ENCODE measurements at regions not wholly inside any gene's neighbourhood (a gene's known extent, or its start where the extent isn't known, plus 50 kb on each side); places are given as distances from the start of the nearest gene placed in this dataset.
"Not testable (repeated sequence)": the region's sequence is repeated elsewhere in the genome, so short reads cannot be mapped to it uniquely, and the experiment has no call there.

DNA sequence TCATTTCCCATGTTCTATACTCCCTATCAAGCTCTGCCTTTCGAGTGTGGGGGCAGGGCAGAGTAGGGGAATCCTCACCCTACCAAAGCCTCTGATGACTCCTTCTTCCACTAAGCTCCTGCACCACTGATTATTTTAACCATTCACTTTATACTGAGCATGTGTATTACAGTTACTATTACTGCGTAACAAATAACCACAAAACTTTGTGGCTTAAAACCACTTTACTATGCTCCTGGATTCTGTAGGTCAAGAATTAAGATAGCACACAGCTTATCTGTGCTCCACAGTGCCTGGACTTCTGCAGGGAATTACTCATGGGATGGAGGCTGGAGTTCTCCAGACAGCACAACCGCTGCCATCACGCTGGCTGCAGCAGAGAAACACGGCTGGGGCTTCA is 117.4 kb upstream of the DNAJC10 start:
- no peak for DNase-seq

DNA sequence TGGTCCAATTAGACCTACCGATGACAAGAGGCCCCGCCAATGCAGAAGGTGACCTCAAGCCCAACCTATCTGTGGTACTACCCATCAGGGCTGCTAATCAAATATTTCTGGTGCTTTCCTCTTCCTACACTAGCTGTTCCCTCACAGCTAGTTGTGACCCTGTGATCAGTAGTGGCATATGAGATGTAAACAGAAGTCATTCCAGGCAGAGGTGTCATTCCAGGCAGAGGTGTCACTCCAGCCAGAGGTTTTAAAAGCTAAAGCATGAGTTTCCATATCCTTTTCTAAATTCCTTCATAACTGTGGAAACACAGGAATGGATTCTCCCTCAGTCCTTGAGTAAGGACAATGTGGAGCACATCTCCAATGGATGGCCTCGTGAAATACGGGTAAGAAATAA is 110.9 kb upstream of the DNAJC10 start:
- DNase-seq: no peak

DNA sequence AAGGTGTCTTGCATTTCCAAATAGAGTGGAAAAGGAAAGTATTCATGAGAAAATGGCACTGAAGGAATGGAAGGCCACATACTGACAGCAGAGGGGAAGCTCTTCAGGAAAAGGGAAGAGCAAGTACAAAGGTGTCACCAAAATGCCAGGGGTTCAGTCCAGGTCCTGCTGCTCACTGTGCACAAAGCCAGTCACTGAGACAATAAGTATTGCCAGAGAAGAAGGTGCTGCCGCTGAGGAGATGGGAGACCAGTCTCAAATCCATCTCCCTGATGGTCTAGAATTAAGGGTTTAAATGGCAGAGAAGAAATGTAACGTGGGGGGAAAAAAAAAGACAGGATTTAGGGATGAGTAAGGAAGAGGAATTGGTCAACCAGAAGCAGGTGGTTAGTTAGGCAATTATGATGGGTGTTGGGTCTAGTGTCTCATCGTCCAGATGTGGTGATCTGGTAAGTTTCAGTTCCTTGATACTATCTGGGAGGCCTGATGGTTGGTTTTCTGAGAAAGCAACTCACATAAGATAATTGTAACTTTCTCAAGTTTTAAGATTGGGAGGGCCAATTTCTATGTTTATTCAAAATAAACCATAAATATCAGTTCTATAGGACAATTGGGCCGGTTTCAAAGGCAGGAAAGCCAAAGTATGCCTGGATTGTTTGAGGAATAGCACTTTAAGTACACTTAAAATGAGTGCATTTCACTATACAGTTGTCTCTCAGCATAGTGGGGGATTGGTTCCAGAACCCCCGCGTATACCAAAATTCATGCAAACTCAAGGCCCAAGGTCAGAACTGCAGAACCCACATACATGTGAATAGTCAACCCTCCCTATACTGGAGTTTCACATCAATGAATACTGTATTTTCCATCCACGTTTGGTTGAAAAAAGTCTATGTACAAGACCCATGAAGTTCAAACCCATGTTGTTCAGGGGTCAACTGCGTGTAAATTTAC is 109.1 kb upstream of the DNAJC10 start:
- no peak for DNase-seq

DNA sequence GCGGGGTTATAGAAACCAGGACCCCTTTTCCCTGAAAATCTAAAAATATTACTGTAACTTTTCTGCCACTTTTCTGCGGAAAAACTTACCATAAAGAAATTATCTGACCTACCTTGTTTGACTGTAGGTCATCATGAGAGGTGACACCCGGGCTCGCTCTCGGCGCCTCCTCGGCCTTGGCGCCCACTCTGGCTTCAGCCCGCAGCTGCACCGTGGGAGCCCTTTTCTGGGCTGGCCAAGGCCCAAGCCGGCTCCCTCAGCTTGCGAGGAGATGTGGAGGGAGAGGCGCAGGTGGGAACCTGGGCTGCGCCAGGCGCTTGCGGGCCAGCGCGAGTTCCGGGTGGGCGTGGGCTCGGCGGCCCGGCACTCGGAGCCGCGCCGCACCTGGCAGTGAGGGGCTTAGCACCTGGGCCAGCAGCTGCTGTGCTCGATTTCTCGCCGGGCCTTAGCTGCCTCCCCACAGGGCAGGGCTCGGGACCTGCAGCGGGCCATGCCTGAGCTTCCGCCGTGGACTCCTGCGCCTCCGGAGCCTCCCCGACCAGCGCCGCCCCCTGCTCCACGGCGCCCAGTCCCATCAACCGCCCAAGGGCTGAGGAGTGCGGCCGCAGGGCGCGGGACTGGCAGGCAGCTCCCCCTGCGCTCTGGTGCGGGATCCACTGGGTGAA is 107.7 kb upstream of the DNAJC10 start:
- DNase-seq: no peak

DNA sequence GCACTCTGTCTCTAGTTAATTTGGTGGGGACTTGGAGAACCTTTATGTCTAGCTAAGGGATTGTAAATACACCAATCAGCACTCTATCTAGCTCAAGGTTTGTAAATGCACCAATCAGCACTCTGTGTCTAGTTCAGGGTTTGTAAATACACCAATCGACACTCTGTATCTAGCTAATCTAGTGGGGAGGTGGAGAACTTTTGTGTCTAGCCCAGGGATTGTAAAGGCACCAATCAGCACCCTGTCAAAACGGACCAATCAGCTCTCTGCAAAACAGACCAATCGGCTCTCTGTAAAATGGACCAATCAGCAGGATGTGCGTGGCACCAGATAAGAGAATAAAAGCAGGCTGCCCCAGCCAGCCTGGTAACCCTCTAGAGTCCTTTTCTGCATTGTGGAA is 107.1 kb upstream of the DNAJC10 start:
- DNase-seq: not testable (repeated sequence)

DNA sequence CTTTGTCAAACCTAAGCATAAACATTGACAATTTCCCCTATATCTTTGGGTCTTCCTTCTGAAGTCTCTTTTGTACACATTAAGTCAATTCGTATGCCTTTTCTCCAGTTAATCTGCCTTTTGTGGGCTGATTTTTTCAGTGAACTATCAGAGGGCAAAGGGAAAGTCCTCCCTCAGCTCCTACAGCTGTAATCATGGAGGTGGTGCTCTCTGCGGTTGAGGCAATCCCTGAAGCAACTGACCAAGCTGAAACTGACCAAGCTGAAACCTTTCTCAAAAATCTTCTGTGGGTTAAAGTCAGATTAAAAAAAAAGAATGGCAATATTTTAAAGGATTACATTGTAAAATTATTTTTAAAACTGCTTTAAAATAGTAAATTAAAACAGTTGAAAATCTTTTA is 105.8 kb upstream of the DNAJC10 start:
- no peak for DNase-seq

DNA sequence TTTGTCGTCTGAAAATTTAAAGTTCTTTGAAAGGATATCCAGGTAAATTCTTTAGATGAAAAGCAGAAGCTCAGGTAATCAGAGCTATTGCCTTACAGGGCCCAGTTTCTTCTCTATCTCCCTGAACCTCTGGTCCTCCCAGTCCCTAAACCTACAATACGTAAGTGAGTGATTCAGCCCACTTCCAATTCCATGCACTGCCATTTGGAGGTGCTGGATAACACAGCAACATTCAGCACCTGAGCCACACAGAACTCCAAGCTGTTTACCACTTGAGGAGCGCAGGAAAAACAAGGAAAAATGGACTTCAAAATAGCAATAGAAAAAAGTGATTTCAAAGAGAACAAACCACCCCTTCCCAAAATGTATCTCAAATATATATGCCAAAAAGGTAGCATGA is 105.0 kb upstream of the DNAJC10 start:
- DNase-seq: no peak

DNA sequence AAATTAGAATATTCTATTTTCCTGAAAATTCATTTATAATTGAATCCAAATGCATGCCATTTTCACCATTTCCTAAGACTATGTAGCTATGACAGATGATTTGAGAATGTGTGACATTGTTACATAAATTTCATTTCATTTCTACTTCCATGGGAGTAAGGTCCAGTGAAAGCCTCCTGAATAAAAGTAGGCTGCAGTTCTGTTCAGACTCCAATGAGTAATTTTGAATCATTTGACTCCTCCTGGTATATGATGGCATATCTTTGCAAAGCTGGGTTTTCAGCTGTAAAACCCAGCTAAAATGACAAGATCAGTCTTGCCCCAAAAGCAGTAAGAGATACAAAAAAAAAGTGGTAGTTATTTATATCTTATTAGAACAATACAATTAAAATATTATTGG is 101.0 kb upstream of the DNAJC10 start:
- DNase-seq: no peak

DNA sequence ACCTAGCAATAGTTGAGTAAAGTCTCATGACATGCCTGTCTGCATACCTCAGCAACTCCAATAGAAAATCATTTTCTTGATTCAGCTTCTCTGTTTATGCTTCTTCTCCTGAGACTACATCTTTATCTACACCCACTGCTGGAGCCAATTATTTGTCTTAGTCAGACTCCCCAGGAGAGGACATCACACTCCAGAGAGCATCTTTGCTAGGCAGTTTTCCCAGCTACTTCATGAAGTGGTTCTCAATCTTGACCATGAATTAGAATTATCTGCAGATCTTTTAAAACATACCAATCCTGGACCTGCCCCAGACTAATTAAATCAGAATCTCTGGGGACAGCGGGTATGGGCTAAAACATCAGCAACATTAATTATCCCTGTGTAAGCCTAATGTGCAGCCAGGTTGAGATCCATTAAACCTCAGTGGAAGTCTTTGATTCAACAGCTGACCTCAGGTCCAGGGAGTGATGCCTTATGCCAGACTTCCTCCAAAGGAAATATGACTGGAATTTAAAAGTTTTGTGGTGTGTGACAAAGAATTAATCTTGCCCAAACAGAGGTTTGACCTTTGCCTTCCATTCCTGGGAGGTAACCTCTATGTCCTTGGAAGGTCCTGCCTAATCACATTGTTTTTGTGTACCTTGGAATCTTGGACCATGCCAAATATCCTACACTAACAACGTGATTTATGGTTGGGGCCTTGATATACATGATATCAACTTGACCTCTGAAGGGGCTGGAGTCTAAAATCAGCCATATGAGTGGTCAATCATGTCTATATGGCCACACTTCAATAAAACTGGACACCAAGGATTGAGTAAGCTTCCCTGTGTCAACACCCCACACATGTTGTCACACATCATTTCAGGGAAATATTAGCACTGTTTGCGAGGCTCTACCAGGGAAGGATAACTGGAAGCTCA is 99.3 kb upstream of the DNAJC10 start:
- no peak for DNase-seq

DNA sequence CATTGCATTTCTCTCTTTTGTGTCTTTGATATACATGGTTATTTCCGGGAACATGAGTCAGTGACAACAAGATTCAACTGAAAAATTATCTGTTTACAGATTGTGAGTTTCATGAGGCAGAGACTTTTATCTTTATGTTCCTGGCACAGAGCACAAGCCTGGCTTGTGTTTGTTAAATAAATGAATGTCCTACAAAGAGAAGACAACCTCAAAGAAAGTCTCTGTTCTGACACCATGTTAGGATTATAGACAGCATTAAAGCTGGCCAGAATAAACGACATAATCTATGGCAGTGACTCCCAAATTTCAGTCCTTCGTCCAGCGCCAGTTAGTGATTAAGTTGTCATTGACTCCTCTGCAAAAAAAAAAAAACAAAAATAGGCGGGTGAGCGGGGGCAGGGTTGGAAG is 97.4 kb upstream of the DNAJC10 start:
- no peak for DNase-seq

DNA sequence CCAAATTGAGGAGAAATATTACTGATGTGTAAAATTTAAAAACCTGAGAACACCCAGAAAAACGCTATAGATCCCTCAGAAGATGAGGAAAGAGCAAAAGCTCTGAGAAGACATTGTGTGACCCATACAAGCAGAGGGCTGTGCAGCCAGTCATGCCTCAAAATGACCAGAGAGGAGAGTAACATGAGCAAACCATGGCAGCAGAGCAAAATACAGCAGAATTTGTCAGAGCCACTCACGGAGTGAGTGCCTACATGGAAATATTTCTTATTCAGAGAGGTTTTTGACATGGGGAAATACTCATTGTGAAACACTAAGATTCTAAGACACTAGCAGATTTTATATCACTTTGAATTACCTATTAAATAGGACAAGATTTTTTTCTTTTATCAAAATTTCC is 96.8 kb upstream of the DNAJC10 start:
- DNase-seq: no peak

DNA sequence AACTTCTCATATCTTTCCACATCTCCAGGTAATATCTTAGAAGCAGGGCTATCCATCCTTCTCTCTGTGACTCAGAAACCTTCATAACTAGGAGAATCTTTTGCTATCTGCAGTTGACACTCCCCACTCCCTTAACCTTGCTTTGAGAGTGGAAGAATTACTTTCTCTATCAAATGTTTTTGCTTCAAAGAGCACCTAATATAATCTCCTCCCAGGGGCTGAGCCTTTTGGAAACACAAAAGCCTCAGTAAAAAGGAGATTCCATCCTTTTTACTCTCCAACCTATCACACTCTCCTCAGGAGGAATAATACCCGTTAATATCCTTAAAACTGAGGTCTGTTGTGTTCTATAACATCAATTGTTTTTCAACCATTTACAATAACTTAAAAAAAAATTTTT is 94.9 kb upstream of the DNAJC10 start:
- no peak for DNase-seq

DNA sequence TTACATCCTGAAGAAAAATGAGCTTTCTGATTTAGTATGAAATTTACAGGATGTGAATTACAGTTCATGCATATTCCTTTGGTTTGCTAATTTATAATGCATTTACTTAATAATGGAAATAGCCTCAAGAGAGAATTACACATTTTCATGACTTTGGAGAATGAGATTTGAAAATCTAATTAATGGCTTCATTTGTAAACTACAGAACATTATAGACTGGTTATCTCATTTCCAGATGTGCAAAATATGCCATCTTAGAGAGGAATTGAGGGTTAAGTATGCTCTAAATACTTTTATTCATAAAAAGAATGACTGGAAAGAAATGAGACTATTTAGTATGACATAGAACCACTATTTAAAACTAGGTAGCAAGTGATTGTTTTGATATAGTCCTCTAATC is 94.2 kb upstream of the DNAJC10 start:
- DNase-seq: no peak

DNA sequence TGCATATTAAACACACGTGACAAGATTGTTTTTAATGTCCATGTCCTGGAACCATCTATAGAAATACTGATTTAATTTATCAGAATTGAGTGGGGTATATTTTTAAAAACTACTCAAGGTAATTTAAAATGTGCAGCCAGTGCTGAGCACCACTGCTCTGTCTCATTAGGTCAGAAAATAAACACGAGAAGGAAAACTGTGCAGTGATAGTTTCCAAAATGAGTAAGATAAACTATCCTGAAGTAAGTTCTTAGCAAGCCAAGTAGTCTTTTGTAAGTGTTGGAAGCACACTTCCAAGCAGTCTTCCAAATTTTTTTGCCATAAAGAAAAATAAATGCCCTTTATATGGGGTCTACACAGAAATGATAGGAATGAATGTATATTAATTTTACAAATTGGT is 93.8 kb upstream of the DNAJC10 start:
- no peak for DNase-seq

DNA sequence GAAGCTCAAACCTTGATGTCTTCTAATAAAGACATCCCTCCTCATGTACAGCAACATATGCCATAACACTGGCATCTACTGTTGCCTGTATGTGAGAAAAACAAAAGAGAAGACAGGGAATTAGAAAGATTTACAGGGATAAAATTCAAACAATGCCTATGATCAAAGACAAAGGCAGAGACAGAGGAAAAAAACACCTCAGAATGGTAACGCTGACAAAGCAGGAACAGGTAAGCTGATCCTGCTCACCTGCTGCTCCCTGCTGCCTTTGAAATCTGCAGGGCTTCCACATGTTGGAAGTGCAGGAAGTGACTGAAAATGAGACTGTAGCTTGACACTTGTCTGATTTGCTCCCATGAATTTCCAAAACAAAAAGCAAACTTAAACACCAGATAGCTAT is 90.2 kb upstream of the DNAJC10 start:
- no peak for DNase-seq

DNA sequence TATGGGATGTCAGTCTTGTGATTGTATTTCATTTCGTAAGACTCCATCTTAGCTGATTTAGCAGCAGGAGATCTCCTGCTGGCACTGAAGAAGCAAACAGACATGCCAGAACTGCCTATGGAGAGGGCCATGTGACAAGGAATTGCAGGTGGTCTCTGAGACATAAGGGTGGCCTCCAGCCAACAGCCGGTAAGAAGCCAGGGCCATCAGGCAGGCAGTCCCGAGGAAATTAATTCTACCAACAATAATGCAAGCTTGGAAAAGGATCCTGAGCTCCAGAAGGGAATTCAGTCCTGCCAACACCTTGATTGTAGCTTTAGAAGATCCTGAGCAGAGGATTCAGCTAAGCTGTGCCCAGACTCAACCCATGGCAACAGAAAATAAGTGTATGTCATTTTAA is 87.1 kb upstream of the DNAJC10 start:
- DNase-seq: no peak

DNA sequence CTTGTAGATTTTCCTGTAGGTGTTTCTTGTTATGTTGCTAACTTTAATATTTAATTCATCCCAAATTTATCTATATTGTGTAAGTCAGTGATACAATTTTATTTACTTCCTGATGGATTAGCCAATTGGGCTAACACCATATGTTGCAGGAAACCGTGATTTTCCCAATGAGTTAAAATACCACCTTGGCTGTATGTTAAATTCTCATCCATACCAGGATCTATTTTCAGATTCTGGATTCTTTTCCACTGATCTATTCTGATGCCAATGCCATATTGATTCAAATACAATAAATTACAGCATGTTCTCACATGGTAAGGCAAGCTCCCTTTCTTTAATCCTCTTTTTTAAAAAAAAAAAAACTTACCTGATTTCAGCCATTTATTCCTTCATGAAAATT is 85.8 kb upstream of the DNAJC10 start:
- DNase-seq: no peak

DNA sequence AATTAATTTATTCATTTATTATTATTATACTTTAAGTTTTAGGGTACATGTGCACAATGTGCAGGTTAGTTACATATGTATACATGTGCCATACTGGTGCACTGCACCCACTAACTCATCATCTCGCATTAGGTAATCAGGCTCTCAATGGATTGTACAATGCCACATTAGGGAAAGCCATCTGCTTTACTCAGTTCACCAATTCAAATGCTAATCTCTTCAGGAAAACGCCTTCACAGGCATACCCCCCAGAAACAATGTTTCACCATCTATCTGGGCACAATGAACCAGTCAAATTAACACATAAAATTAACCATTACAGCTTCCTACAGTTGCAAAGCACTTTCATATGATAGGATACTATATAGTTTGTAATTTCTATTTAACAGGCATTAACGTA is 84.8 kb upstream of the DNAJC10 start:
- DNase-seq: no peak

DNA sequence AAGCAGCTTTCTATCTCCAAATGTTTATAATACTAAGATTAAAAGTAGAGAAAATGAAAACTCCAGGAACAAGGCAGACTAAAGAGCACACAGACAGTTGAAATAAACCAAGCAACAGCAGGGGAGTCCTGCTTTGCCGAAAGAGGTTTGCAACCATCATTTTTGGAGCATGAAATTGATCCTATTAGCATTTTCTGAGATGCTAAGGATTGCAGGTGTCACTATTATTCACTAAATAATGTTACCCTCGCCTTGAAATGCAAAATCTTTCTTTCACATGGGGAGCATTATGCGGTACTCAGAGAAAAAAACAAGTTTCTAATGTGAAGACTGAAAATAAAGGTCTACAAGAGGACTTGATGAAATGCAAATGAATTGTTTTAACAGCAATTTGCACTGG is 81.7 kb upstream of the DNAJC10 start:
- DNase-seq: no peak

DNA sequence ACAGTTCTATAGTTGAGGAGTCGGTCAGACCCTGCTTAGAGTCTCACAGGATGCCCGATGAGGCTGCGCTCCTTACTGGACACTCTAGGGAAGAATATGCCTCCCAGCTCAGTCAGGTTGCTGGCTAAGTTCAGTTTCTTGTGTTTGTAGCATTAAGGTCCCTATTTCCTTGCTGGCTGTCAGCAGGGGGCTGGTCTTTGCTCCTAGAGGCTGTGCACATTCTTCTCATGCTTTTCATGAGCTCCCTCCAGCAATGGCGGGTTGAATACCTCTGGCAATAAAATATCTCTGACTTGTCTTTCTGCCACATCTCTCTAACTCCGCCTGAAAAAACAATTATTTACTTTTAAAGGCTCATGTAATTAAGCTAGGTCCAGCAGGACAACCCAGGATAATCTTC is 79.4 kb upstream of the DNAJC10 start:
- DNase-seq: no peak

DNA sequence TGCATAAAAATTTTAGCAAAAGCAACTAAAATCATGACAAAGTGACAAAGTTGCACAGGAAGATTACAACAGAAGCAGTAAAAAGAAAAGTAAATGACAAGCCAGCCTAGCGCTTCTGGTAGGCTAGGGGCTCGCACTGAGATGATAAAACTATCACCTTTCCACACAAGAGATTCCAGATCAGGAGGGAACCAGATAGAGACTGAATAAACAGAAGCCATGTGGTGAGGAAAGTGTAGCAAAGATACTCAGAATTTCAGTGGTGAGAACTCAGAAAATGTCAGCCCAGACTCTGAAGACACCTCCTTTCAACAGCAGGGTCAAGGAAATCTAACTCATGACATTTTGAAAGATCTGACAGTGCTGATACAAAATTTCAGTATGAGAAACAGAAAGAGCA is 77.4 kb upstream of the DNAJC10 start:
- no peak for DNase-seq

DNA sequence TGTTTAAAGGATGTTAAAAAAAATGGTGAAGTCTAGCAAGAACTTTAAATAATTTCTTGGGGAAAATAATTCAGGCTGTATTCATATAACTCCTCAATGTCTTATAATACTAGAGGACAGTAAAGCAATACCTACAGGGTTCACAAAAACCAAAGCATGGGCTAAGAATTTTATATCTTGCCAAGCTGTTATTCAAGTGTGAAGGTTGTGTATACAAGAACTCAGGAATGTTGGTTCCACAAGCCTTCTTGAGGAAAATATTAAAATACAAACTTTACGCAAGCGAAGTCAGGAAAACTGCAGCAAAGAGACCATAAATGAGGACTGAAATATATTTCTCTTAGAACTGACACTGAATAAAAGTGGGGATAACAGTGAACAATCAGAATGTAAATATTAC is 76.1 kb upstream of the DNAJC10 start:
- no peak for DNase-seq

DNA sequence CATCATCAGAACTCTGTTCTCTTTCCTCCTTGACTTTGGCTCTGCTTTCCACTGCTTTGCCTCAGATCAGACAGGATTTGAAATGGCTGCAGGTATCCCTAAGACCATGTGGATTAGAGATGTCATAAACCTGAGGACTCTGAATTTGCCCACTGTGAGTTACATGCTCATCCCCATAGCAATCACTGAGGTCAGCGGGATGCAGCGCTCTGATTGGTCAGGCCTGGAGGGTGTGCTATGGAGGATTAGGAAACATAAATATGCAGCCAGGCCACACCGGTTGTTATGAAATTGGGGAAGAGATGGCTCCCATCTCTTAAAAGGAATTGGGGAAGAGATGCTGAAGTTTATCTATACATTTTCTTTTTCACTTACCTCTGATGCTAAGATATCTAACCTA is 73.7 kb upstream of the DNAJC10 start:
- peak; percentile 14 for DNase-seq
